Activated naive CD4-positive, alpha-beta T cell treated with Interleukin-2 at 50 U/mL for 16 hours (primary cell): ENCODE measurements at regions not wholly inside any gene's neighbourhood (a gene's known extent, or its start where the extent isn't known, plus 50 kb on each side); places are given as distances from the start of the nearest gene placed in this dataset.
A peak's percentile ranks its signal among the peaks of the same experiment; 100 is the strongest.
"Not testable (repeated sequence)": the region's sequence is repeated elsewhere in the genome, so short reads cannot be mapped to it uniquely, and the experiment has no call there.

Experiments
- DNase-seq: peaks from one replicate; pipeline ENCODE4 v3.0.0-alpha.2; 2020

DNA sequence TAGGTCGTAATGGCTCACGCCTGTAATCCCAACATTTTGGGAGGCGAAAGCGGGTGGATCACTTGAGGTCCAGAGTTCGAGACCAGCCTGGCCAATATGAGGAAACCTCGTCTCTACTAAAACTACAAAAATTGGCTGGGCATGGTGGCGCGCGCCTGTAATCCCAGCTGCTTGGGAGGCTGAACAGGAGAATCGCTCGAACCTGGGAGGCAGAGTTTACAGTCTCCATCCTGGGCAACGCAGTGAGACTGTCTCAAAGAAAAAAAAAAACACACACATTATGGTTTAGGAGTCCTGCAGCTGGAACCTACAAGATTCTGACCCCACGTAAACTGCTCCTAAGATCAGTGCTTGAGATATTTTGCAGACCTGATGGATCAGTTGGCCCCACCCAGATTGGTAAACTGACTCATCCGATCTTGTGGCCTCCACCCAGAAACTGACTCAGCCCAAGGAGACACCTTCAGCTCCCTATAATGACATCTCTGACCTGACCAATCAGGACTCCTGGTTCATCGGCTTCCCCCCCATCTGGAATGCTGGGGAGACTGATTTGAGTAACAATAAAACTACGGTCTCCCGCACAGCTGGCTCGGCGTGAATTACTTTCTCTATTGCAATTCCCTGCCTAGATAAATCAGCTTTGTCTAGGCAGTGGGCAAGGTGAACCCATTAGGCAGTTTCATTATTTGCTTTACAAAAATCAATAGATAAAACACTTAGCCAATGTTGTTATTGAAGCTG lies 96.2 kb upstream of the BTN3A2 start:
- DNase-seq = no peak

DNA sequence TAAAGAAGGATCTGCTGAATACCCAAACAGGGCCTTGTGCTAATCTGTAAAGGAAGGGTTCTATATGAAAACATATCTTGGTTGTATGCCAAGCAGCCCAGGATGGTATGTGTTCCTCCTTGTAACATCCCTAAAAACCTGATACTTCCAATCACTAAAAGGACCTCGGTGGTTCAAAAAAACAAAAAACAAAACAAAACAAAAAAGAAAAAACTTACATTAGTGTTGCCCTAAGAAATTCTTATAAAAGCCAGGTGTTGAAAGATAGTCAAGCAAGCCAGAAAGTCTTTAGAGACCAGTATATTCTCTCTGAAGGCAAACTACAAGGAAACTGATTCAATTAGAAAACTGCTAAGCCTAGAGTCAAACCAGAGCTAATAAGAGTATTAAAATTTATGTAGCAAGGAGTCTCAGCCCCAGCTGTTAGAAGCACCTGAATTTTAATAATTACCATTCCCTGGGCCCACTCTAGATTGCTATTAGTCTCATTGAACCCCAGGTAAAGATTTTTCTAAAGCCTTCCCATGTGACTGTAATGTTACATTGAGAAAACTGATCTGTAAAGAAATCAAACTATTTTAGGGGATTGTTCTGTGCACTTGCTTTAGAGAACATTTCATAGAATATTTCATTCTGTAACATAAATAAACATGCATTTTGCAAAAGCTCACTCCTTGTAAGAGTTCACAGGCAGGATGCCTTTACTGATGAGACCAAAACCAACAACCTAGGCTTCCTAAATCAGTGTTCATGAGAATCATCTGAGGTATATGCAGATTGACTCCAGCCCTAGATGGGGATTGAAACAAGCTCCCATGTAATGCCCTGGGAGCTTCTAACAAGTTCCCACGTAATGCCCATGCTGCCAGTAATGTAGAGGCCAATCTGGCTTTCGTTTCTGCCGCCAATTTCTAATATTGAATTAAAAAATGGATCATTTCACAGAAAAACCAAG lies 95.2 kb upstream of the BTN3A2 start:
- no peak for DNase-seq

DNA sequence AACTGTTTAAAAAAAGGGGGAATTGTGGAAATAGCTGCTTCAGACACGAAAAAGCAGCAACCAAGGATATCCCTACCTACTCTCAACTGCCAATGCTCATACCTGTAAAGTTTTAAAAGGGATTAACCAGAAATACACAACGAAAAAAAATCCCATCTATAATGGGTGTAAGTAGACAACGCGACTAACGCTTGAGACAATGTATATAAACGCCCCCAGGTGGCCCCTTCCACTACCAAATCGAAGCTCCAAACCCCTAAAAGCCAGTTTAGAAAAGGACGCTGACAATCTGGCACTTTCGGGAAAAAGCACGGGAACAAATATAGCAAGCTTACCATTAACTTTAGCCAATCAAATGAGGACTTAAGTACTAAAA lies 94.5 kb upstream of the BTN3A2 start:
- no peak for DNase-seq

DNA sequence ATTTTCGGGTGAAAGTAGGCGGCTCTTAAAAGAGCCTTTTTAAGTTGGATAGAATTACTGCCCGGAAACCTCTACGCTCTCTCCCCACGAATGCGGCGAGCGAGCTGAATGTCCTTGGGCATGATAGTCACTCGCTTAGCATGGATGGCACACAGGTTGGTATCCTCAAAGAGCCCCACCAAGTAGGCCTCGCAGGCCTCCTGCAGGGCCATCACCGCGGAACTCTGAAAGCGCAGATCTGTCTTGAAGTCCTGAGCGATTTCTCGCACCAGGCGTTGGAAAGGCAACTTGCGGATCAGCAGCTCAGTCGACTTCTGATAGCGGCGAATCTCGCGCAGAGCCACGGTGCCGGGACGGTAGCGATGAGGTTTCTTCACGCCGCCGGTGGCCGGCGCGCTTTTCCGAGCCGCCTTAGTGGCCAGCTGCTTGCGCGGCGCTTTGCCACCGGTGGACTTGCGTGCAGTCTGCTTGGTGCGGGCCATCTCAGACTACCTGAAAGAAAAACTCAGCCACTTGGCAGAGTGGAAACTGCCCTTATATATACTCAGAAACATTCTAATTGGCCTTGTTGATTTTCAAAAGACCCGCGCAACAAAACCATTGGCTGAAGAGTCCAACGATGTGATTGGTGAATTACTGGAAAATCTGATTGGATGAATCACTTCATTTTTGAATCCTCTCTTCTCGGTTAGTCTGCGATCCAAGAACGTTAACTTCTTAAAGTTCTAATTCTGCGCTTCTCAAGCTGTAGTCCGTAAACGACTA lies 93.9 kb upstream of the BTN3A2 start:
- peak; percentile 76 for DNase-seq

DNA sequence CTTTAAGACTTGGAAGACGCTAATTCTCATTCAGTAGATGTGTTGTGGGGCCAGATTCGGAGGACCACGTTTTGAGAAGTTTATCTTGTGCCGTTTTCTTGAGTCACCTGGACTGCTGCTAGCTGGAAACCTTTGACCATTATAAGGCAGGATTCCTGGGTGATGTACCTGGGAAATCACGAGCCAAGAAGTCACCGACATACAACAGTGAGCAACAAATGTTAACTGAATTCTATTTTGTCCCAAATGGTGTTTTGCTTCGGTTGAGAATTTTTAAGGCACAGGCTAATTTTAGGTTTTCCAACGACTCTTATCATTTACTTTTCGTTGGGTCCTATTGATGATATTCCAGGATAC lies 93.4 kb upstream of the BTN3A2 start:
- no peak for DNase-seq

DNA sequence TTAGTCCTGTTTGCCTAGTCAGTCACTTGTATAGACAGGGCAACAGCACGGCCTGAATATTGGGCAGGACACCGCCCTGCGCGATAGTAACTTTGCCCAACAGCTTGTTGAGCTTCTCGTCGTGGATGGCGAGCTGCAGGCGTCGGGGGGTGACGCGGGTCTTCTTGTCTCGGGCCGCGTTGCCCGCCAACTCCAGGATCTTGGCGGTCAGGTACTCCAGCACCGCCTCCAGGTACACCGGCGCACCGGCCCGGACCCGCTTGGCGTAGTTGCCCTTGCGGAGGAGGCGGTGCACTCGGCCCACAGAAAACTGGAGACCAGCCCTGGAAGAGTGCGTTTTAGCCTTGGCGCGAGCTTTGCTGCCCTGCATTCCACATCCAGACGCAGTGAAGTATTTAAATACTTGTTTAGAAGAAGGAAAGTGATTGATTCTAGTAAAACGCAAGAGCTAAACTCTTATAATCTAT lies 92.8 kb upstream of the BTN3A2 start:
- peak; percentile 51 for DNase-seq

DNA sequence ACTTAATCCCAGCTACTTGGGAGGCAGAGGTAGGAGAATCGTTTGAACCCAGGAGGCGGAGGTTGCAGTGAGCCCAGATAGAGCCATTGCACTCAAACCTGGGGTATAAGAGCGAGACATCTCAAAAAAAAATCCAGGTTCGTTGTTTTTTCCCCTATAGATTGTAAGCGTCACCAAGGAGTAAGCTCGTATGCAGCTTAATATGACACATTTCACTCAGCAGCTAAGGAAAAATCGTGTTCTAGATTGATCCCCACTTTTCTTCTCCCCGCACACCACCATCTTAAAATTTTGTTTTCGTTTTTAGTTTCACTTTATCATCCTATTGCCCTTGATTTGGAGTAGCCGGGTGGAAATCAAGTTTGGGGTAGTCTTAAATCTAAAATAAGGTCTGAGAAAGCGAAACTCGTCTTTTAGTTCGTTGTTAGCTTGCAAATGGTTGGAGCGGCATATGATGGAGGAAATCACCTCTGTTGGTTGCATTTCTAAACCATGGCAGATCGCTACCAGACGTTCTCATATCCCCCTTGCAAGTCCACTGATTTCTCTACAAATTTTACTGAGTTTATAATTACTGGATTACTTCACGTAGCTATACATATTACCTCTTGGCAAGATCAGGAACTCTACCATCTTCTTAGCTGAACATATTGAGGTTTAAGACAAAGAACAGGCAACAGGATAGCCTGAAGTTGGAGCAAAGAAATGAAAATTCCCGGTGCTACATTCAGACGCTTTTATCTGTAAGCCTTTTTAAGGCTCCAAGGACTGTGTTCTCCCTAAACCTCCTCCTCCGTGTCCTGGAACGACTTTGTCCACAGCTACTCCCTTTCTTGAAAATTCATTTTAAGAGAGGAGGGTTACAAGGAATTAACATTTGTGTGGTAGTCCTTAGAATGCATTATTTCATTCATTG lies 91.1 kb upstream of the BTN3A2 start:
- DNase-seq = no peak

DNA sequence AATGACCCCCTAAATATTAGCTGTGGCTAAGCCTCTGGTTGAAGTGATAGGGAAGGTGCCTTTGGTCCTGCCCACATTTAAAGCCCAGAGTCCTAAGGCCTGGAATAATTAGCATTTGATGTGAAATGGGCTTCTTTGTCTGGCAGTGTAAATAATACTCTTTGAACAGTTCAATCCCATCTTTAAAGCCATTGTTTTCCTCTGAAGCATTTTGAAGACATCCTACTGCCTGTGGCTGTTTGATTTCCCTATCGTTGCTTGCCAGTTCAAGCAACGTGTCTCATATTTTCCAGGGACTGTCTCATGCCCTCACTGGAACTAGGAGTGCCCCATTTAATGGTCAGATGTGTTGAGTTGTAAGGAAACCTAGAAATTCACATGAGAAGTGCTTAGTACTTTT lies 89.3 kb upstream of the BTN3A2 start:
- DNase-seq = no peak

DNA sequence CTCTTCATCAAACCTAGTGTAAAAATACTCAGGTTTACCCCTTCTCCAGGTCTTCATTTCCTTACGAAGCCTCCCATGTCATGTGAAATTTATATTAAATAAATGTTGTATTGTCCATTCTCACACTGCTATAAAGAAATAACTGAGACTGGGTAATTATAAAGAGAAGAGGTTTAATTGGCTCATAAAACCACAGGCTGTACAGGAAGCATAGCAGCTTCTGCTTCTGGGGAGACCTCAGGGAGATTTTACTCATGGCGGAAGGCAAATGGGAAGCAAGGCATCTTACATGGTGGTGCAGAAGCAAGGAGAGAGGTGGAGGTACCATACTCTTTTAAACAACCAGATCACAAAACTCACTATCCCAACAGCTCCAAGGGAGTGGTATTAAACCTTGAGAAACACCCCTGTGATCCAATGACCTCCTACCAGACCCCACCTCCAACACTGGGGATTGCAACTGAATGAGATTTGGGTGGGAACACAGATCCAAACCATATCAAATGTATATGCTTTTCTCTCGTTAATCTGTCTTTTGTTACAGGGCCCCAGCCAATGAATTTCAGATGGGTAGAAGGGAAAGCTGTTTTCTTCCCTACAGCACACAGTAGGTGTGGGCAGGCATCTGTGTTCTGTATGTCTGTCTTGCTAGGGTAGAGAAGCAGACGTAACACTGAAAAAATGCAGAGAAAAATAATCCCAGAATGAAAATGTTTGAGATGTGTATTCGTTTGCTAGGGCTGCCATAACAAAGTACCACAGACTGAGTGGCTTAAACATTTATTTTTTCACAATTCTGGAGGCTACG lies 88.0 kb upstream of the BTN3A2 start:
- no peak for DNase-seq

DNA sequence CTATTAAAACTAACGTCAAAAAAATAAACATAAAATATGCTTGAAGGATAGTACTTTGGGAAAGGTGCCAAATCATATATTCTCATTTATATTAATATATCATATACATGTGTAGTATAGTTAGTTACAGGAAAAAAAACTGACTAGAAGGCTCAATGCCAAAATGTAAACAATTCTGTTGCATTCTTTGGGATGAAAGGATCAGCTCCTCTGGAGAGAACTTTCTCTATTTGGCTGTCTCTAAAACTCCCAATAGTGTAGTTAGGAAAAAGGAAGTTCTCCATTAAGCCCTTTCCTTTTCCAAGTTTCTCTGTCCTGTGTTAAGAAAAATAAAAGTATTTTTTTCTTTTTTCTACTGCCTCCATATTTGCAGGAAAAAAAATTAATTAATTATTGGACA lies 86.5 kb upstream of the BTN3A2 start:
- no peak for DNase-seq

DNA sequence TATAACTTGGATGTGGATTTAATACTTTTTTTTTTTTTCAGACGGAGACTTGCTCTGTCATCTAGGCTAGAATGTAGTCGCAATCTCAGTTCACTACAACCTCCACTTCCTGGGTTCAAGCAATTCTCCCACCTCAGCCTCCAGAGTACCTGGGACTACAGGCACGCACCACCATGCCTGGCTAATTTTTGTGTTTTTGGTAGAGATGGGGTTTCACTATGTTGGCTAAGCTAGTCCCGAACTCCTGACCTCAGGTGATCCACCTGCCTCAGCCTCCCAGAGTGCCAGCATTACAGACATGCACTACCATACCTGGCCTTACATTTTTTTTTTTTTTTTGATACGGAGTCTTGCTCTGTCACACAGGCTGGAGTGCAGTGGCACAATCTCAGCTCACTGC lies 85.6 kb upstream of the BTN3A2 start:
- not testable (repeated sequence) for DNase-seq

DNA sequence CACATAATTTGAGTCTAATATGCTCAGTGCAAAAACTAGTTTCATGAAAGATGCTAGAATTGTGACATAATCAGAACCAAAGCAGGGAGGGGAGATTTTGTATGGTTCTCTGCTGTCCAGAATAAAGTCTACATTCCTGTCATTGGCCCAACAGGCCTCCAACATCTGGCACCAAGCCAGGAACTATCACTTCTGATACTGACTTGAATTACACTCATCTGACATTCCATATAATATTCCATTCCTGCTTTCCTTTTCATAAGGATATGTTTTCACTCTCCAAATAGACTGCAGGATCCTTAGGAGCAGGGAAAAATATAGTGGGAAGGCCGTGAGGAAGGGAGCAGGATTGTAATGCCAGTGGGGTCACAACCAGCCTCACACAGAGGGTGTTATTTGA lies 84.6 kb upstream of the BTN3A2 start:
- DNase-seq = no peak

DNA sequence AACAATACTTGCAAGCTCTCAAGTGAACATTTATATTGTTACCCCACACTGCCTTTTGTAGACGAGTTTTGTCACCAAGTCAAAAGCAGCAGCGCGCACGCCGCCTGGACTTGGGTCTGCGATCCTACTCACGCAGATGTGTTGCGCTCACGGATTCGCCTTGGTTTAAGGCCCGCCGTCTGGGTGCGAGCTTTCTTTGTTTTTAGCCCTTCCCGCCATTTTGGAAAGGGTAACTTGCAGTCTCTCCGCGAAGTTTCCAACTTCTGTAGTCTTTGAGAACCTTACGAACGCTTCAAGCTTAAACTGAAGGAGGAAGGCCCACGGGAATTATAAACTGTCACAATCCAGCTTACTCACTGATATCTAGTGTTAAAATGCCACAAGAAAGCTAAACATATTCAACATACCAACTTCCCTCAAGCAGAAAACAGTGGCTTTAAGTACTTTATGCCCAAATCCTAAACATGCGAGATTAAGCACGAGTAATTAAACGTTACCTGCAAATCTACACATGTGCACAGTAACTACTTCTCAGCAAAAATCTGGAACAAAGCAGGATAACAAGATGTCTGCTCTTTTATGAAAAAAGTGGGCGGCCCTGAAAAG lies 80.4 kb upstream of the BTN3A2 start:
- DNase-seq = peak; percentile 52

DNA sequence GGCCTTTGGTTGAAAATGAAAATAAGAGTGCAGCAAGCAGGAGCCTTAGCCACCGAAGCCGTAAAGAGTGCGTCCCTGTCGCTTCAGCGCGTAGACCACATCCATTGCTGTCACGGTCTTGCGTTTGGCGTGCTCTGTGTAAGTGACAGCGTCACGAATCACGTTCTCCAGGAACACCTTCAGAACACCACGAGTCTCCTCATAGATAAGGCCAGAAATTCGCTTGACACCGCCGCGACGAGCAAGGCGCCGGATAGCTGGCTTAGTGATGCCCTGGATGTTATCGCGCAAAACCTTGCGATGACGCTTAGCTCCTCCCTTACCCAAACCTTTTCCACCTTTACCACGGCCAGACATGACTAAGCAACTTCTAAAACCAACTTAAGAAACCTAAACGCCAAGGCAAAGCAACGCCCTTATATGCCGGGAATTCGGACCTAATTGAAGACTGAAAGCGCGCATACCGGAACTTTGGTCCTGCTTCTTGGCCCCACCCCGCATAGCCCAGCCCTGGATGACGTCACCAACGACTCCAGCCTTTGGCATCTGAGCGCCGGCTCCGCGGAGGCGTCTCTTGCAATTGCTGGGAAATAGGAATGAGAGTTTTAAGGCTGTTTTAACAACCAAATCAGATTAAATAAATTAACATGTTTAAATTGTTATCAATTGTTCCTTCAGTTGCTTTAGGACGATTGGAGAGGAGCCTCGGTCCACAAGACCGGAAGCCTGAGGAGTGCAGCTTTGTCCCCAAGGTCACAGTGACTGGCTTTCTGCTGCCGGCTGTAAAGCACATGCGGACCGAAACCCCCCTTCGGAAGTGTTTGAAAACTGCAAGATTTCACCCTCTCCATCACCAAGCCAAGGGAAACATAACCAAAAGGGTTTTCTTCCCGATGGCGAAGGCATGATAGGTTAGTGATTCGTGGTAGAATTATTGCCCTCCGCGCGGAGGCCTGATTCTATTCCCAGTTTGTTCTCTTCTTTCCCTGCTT lies 79.6 kb upstream of the BTN3A2 start:
- peak; percentile 93 for DNase-seq

DNA sequence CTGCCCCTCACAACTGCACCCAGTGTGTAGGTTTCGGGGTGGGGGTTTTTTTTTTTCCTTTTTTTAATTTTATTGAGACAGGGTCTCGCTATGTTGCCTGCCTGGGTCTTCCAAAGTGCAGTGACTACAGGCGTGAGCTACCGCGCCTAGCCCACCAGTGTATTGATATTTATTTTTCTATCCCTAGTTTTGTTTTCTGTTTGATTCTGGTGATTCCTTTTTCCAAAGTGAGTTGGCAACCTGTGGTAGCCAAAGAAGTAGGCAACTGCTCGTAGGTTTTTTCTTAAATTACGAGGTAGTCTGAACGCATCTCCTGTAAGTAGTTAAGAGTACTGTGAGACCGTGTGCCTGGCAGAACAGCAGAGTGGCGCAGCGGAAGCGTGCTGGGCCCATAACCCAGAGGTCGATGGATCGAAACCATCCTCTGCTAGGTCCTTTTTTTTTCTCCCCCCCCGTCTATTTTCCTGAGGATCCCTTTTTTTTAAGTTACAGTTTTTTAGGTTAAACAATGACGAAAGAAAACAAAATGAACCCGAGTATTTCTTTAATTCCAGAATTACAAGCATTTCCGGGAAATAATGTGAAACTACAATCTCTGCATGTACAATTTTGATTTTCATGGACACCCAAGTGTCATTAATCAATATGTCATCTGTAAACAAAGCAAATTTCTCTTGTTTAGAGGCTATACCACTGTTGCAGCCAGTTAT lies 78.7 kb upstream of the BTN3A2 start:
- DNase-seq = peak; percentile 74

DNA sequence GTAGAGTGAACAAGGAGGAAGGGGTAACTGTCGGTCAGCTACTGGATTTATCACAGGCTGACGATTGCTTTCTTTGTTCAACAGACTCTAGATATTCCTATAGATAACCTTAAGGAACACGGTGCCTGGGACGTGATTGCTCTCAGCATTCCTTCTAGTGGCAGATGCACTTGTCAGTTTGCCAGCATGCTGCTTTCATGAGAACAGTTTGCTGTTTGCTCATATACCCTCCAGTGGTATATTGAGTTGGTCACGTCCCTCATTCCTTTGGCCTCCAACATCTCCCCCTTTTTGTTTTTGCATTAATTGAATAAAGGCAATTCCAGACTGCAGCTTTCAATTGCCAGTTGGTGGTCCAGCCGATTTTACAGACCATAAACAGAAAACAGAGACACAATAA lies 76.8 kb upstream of the BTN3A2 start:
- no peak for DNase-seq

DNA sequence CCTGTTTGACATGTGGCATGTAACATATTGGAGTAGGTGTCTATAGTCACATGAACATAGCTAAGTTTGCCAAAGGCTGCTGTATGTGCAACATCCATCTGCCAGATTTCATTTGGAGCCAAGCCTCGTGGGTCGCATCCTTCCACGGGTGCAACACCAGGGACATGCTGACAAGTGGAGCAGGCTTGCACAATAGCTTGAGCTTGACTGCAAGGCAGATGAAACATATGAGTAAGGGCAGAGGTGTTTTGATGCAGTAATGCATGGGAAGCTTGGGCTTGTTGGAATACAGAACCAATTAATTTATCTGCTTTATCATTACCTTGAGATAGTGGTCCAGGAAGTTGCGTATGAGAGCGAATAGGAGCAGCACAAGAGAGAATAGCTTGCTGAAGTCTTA lies 74.1 kb upstream of the BTN3A2 start:
- no peak for DNase-seq

DNA sequence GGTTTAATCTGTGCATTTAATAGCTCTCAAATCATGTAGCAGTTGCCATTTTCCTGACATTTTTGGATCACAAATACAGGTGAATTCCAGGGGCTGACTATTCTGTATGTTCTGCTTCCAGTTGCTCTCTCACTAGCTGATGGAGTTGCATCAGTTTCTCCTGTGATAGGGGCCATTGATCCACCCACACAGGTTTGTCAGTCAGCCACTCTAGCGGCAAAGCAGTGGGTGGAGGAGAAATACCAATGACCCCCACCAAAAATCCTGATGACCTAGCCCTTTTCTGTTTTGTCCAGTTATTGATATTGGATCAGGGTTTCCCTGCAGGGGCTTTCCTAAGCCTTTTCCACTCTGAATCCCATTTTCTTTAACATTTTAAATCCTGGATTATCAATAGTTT lies 72.3 kb upstream of the BTN3A2 start:
- no peak for DNase-seq

DNA sequence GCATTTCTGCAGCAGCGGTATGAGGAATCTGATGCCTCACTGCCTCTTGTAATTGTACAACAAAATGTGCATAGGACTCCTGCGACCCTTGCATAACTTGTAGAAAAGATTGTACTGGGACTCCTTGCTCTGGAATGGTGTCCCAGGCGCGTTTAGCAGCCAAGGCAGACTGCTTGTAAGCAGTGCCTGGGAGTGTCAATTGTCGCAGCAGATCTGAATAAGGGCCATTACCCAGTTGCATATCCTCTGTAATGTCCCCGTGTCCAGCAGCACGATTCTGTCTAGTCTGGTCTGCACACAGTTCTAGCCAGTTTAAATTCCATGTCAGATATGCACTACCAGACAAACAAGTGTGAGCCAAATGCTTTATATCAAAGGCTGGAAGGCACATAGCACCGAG lies 70.7 kb upstream of the BTN3A2 start:
- DNase-seq = no peak
